Cardiac muscle cell (in vitro differentiated cells and primary cell): ENCODE measurements at regions not wholly inside any gene's neighbourhood (a gene's known extent, or its start where the extent isn't known, plus 50 kb on each side); places are given as distances from the start of the nearest gene placed in this dataset.

Experiments
- DNase-seq, 2 donors: peaks; one replicate each; pipeline versions ENCODE4 v3.0.0 to v3.0.0-alpha.2; 2010 to 2017; ENCODE audit warnings: low read depth in 1 of 2, low spot score in 1 of 2
- H3K27ac ChIP-seq: fragments of 200-600 bp; sonication (generic); 2 replicates; pipeline ENCODE4 v1.5.1; 2016
- H3K27me3 ChIP-seq: fragments of 200-600 bp; sonication (generic); 2 replicates; pipeline ENCODE4 v1.6.0; 2016; ENCODE audit warnings: control low read depth
- H3K36me3 ChIP-seq: fragments of 200-600 bp; sonication (generic); 2 replicates; pipeline ENCODE4 v1.5.1; 2016; ENCODE audit warnings: control low read depth
- H3K4me1 ChIP-seq: fragments of 200-600 bp; sonication (generic); 2 replicates; pipeline ENCODE4 v1.8.1; 2017; ENCODE audit warnings: low read depth, mild to moderate bottlenecking, mixed run types
- H3K4me3 ChIP-seq: fragments of 200-600 bp; sonication (generic); 2 replicates; pipeline ENCODE4 v1.5.1; 2016; ENCODE audit warnings: mild to moderate bottlenecking
- H3K9me3 ChIP-seq: fragments of 200-600 bp; sonication (generic); 2 replicates; pipeline ENCODE4 v1.5.1; 2017; ENCODE audit warnings: low read depth, mild to moderate bottlenecking, control low read depth
- TF ChIP-seq, protein P1 (sequence below): IDR thresholded peaks from 2 replicates; pipeline ENCODE4 v1.5.1; 2012; ENCODE audit warnings: low read depth, mild to moderate bottlenecking, low read length

DNA sequence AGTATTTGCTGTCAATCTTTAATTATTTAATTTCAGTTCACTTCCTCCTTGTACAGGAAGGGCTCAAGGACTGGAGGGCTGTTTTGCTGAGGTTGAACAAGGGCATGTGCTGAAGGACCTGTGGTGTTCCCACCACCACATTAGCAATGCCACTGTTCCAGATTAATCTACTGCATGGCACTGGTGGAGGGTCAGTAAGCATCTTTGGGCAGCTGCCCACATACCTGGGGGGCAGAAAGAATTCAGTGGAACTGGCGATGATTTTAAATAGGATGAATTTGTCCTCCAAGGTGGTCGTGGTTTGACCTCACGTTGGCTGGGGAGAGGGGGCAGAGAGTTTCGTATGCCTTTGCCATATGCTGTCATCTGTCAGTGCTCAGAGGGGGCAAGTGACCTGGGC is 244.8 kb downstream of the TLE3 start:
- no peak overlapping the region for H3K27ac ChIP-seq
- no peak overlapping the region for H3K4me3 ChIP-seq
- no peaks in the 10 kb centered on the region for H3K27me3 ChIP-seq
- TF ChIP-seq, protein P1, sequence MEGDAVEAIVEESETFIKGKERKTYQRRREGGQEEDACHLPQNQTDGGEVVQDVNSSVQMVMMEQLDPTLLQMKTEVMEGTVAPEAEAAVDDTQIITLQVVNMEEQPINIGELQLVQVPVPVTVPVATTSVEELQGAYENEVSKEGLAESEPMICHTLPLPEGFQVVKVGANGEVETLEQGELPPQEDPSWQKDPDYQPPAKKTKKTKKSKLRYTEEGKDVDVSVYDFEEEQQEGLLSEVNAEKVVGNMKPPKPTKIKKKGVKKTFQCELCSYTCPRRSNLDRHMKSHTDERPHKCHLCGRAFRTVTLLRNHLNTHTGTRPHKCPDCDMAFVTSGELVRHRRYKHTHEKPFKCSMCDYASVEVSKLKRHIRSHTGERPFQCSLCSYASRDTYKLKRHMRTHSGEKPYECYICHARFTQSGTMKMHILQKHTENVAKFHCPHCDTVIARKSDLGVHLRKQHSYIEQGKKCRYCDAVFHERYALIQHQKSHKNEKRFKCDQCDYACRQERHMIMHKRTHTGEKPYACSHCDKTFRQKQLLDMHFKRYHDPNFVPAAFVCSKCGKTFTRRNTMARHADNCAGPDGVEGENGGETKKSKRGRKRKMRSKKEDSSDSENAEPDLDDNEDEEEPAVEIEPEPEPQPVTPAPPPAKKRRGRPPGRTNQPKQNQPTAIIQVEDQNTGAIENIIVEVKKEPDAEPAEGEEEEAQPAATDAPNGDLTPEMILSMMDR = no peak
- H3K9me3 ChIP-seq = no peaks in the 10 kb centered on the region
- no peaks in the 10 kb centered on the region for H3K36me3 ChIP-seq
- H3K4me1 ChIP-seq = peaks cover 21% of the 10 kb centered on the region
- no peak for DNase-seq

DNA sequence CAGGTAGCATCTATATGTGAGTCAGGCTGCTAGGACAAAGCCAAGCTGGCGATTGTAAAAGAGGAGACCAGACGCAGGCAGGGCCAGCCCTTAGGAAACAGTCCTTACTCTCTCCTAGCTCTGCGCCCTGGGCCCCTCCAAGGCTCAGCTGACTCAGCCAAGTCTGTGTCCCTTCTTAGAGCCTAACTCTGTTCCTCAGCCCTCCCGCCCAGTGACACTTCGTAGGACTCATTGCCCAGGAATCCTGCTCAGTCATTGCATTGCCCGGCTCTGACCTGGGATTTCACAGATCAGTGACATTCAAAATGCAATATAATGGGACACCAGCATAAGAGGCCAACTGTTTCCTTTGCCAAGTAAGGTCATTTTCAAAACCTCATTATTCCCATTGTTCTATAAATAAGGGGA is 244.2 kb downstream of the TLE3 start:
- TF ChIP-seq, protein P1 = no peak
- Histone ChIP-seq H3K4me3 (no peak overlapping the region), H3K27me3 (no peaks in the 10 kb centered on the region), H3K36me3 (no peaks in the 10 kb centered on the region), H3K4me1 (peaks cover 21% of the 10 kb centered on the region), H3K9me3 (no peaks in the 10 kb centered on the region), H3K27ac (no peak overlapping the region)
- DNase-seq = peak; percentile 24 to 74

DNA sequence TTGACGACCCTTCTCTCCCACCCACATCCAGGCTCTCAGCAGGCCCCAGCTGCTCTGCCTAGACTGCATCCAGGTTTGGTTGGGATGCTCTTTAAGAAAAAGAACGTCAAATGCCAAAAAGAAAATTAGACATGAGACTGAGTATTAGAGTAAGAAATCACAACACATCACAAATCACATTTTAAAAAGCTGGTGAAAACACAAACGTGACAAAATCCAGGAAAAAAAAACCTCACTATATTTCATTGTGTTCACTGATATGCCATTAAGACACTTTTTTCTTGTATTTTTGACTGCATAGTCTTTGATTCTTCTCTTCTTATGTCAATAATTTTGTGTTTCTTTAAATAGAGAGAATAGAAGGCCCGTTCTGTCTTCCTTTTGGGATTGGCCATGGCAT is 243.7 kb downstream of the TLE3 start:
- H3K36me3 ChIP-seq = no peaks in the 10 kb centered on the region
- no peaks in the 10 kb centered on the region for H3K9me3 ChIP-seq
- peaks cover 21% of the 10 kb centered on the region for H3K4me1 ChIP-seq
- H3K27ac ChIP-seq = no peak overlapping the region
- no peak overlapping the region for H3K4me3 ChIP-seq
- TF ChIP-seq, protein P1 = no peak
- no peak for DNase-seq
- no peaks in the 10 kb centered on the region for H3K27me3 ChIP-seq

DNA sequence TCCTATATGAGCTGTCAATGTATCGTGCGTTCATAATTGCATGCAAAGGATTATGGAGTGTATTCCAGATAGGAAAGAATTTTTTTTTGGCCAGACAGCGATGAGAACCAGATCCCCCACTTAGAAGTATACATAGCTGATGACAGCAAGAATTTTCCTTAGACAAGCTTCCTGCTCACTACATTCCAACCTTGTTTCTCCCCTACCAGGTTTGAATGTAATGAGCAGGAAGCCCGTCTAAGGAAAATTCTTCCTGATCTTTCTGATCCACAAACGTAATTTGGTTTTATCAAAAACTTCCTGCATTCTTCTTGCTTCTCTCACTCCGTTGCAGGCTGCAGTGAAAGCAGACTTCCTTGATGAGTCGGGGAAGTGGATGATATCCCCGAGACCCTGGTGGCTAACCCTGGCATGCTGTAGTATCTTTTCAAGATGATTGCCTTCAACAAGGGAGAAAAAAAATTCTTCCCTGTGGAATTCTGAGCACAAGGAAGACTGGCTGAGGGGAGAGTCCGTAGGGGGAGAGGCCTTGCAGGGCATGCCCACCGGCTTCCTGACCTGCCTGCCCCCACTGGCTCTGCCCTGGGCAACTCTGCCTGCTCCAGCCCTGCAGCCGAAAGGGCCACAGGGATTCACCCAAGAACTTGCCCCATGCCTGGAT is 243.1 kb downstream of the TLE3 start:
- TF ChIP-seq, protein P1 = no peak
- H3K27me3 ChIP-seq = no peaks in the 10 kb centered on the region
- no peak overlapping the region for H3K4me3 ChIP-seq
- no peaks in the 10 kb centered on the region for H3K36me3 ChIP-seq
- H3K9me3 ChIP-seq = no peaks in the 10 kb centered on the region
- peak; percentile 75 to 95 for DNase-seq
- H3K27ac ChIP-seq = peak overlapping the region; percentile 55
- peaks cover 21% of the 10 kb centered on the region for H3K4me1 ChIP-seq

DNA sequence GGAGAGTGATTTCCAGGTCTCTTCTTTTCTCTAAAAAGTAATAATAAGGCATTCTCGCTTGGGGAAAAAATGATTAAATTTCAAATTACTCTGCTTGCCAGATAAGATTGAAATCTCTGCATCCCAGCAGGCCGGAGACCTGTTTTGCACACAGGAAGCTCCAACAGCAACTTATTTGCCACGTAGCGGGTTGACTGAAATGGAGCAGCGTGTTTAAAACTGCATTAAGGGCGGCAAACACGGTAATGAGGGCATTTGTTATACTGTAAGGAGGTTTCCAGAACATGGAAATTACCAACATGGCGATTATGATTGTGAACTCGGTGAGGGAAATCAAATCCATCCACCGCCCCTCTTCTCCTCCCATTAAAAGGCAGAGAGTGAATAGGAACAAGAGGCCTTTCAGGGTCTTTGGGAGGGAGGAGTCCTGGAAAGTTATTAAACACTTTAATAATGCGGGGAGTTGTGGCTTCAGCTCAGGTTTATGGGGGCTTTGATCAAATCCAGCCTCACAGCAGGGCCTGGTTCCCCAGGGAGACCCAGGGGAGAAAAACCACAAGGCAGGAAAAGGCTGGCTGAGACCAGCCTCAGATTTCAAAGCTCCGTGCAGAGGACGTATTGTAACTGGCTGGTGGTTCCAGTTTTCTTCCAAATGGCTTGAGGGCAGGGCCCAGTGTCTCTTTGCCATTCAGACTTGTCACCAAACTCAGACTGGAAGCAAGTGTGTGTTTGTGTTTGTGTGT is 242.3 kb downstream of the TLE3 start:
- TF ChIP-seq, protein P1 = no peak
- peak in 1 of 2 donors; percentile 52 for DNase-seq
- no peaks in the 10 kb centered on the region for H3K9me3 ChIP-seq
- H3K4me3 ChIP-seq = no peak overlapping the region
- peaks cover 21% of the 10 kb centered on the region for H3K4me1 ChIP-seq
- H3K36me3 ChIP-seq = no peaks in the 10 kb centered on the region
- H3K27ac ChIP-seq = peak overlapping the region; percentile 55
- H3K27me3 ChIP-seq = no peaks in the 10 kb centered on the region
